ENCODE measurements at regions not wholly inside any gene's neighbourhood (a gene's known extent, or its start where the extent isn't known, plus 50 kb on each side); places are given as distances from the start of the nearest gene placed in this dataset.

GRCh38 chr1:57889676-57890320 lies 465.9 kb upstream of the DAB1 start:
- intact Hi-C loops (cut with DNase I): no loop called here
- no peaks in the 10 kb centered on the region for H3K36me3 ChIP-seq
- no peak overlapping the region for H3K4me3 ChIP-seq
- H3K27ac ChIP-seq: no peak overlapping the region
- no peaks in the 10 kb centered on the region for H3K27me3 ChIP-seq
- no peak for DNase-seq
- WGBS, 2 donors: 51 to 71% methylated on average over 6 of the region's 7 CpGs
- TF ChIP-seq POLR2A (IDR thresholded peaks at IDR 0.05) (no peak), CTCF (IDR thresholded peaks at IDR 0.05) (no peak)
- no peaks in the 10 kb centered on the region for H3K9me3 ChIP-seq
- H3K4me1 ChIP-seq: no peaks in the 10 kb centered on the region

GRCh38 chr1:57887964-57888491 lies 464.2 kb upstream of the DAB1 start:
- 55 to 62% methylated on average over 5 of the region's 5 CpGs for WGBS, 2 donors
- Histone ChIP-seq H3K9me3 (no peaks in the 10 kb centered on the region), H3K27ac (no peak overlapping the region), H3K36me3 (no peaks in the 10 kb centered on the region), H3K4me3 (no peak overlapping the region), H3K27me3 (no peaks in the 10 kb centered on the region), H3K4me1 (no peaks in the 10 kb centered on the region)
- TF ChIP-seq POLR2A (IDR thresholded peaks at IDR 0.05): no peak
- no peak for TF ChIP-seq CTCF (IDR thresholded peaks at IDR 0.05)
- intact Hi-C loops (cut with DNase I): no loop called here
- no peak for DNase-seq

- H3K27me3 ChIP-seq: no peaks in the 10 kb centered on the region
- no peak overlapping the region for H3K27ac ChIP-seq
- no peak overlapping the region for H3K4me3 ChIP-seq
- no peaks in the 10 kb centered on the region for H3K9me3 ChIP-seq
- no peaks in the 10 kb centered on the region for H3K36me3 ChIP-seq
- no peak for TF ChIP-seq POLR2A (IDR thresholded peaks at IDR 0.05)
- TF ChIP-seq CTCF (IDR thresholded peaks at IDR 0.05): no peak
- H3K4me1 ChIP-seq: no peaks in the 10 kb centered on the region
- 80 to 84% methylated on average over 7 of the region's 7 CpGs for WGBS, 2 donors
- no peak for DNase-seq
- intact Hi-C loops (cut with DNase I): no loop called here
Observed at GRCh38 chr1:57886376-57886775, 462.5 kb upstream of the DAB1 start.

GRCh38 chr1:57883642-57883995 lies 459.8 kb upstream of the DAB1 start:
- H3K27ac ChIP-seq: no peak overlapping the region
- H3K9me3 ChIP-seq: no peaks in the 10 kb centered on the region
- intact Hi-C loops (cut with DNase I): no loop called here
- no peaks in the 10 kb centered on the region for H3K4me1 ChIP-seq
- DNase-seq: no peak
- H3K4me3 ChIP-seq: no peak overlapping the region
- no peaks in the 10 kb centered on the region for H3K36me3 ChIP-seq
- H3K27me3 ChIP-seq: no peaks in the 10 kb centered on the region
- WGBS, 2 donors: 89 to 96% methylated on average over 4 of the region's 4 CpGs
- no peak for TF ChIP-seq CTCF (IDR thresholded peaks at IDR 0.05)
- TF ChIP-seq POLR2A (IDR thresholded peaks at IDR 0.05): no peak

GRCh38 chr1:57882934-57883641 lies 459.2 kb upstream of the DAB1 start:
- no peak for DNase-seq
- H3K9me3 ChIP-seq: no peaks in the 10 kb centered on the region
- H3K27ac ChIP-seq: no peak overlapping the region
- WGBS, 2 donors: 86 to 87% methylated on average over 6 of the region's 6 CpGs
- no peaks in the 10 kb centered on the region for H3K4me1 ChIP-seq
- no peak overlapping the region for H3K4me3 ChIP-seq
- TF ChIP-seq POLR2A (IDR thresholded peaks at IDR 0.05): no peak
- TF ChIP-seq CTCF (IDR thresholded peaks at IDR 0.05): no peak
- H3K27me3 ChIP-seq: no peaks in the 10 kb centered on the region
- intact Hi-C loops (cut with DNase I): no loop called here
- no peaks in the 10 kb centered on the region for H3K36me3 ChIP-seq
